Right ventricle myocardium inferior (tissue), 1 donor: ENCODE measurements at regions not wholly inside any gene's neighbourhood (a gene's known extent, or its start where the extent isn't known, plus 50 kb on each side); places are given as distances from the start of the nearest gene placed in this dataset.

Experiments used
- ATAC-seq: fragments of 200-7000 bp; cut with Tn5 transposase; one replicate; pipeline ENCODE4 v1.9.1; 2020; ENCODE audit warnings: mild to moderate bottlenecking, moderate library complexity
- DNase-seq: peaks from one replicate; pipeline ENCODE4 v3.0.0; 2021; ENCODE audit errors: missing footprints
- intact Hi-C: fragments of 100-400 bp; cut with DNase I; formaldehyde crosslinking; loops from one replicate; pipeline ENCODE4 v1.11.0; 2022
- donor health status: DM: no; HTN: yes; CAD: no; lungs with severe emphysema.

- ATAC-seq = no peak
- intact Hi-C loops = no loop called here
- DNase-seq = no peak
Measured at GRCh38 chr9:71254592-71255277, 133.3 kb upstream of the TRPM3 start.

DNA sequence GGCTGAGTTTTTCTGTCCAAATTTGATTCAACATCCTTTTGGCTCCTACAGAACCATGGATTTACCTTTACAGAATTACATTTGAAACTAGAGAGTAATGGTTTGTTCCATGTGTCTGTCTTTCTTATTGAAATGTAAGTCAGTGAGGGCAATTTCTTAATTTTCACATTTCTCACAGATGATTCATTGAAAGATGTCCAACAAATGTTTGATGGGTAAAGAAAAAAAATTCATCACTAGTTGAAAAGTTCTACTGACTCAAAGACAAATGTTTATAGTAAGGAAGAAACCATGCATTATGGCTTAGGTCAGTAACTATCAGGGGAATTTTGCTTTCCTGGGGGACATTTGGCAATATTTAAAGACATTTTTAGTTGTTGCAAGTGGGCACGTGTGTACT lies 131.6 kb upstream of the TRPM3 start:
- no peak for ATAC-seq
- DNase-seq = no peak
- intact Hi-C loops = no loop called here

- ATAC-seq (no peak), DNase-seq (no peak)
- intact Hi-C loops = no loop called here
Measured at GRCh38 chr9:71250581-71250980, 129.2 kb upstream of the TRPM3 start.

GRCh38 chr9:71249729-71250317 lies 128.4 kb upstream of the TRPM3 start:
- ATAC-seq (no peak), DNase-seq (no peak)
- intact Hi-C loops = loop anchor here (2.0 to 10.0 kb wide), 2 partner anchors 325 to 611 kb away; no protein-coding TSS in a partner anchor

- intact Hi-C loops = loop anchor here (10.0 kb wide), 1 partner anchor 321 kb away; no protein-coding TSS in a partner anchor
- DNase-seq (no peak), ATAC-seq (no peak)
Measured at GRCh38 chr9:71245651-71246050, 124.2 kb upstream of the TRPM3 start.

GRCh38 chr9:71243951-71244350 lies 122.5 kb upstream of the TRPM3 start:
- ATAC-seq (no peak), DNase-seq (no peak)
- intact Hi-C loops = loop anchor here (10.0 kb wide), 1 partner anchor 319 kb away; no protein-coding TSS in a partner anchor

DNA sequence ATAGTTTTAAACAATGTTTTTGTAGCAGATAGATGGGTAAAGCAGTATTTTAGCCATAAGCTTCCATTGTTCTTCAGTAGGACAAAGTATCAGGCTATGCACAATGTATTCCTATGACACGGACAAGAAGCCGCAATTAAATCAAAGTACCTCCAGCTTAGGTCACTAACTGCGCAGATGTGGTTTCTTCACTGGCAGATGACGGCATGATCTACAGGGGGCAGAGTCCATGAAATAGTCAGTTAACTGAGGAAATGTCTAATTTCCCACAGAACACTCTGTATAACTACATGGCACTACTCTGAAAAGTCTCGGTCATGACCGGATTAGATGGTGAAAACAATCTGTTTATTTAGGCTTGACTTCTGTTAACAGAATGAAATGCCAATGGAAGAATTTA lies 120.7 kb upstream of the TRPM3 start:
- DNase-seq = no peak
- no peak for ATAC-seq
- intact Hi-C loops = loop anchor here (10.0 kb wide), 1 partner anchor 317 kb away; no protein-coding TSS in a partner anchor

- ATAC-seq = no peak
- no peak for DNase-seq
- intact Hi-C loops = no loop called here
Measured at GRCh38 chr9:71237051-71237450, 115.6 kb upstream of the TRPM3 start.

DNA sequence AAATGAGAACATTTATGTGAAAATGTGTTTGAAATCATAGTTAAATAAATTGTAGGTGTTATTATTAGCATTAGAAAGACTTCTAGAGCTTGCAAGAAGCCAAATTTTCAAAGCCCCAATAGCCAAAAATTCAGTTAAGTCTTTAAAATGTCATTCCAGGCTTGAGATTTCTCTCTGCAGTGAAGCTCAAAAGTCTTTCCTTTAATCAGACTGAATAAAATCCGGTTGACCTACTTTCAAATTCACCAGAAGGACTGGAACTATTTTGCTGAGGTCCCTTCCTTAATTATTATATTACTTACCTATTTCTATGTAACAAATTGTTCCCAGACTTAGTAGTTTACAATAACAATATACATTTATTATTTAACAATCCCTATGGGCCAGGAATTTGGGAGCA lies 112.2 kb upstream of the TRPM3 start:
- intact Hi-C loops = no loop called here
- ATAC-seq (no peak), DNase-seq (no peak)

GRCh38 chr9:71223953-71224538 lies 102.6 kb upstream of the TRPM3 start:
- intact Hi-C loops = no loop called here
- ATAC-seq = no peak

GRCh38 chr9:71218774-71219173 lies 97.4 kb upstream of the TRPM3 start:
- ATAC-seq = no peak
- no peak for DNase-seq
- intact Hi-C loops = no loop called here

More at GRCh38 chr9:71223953-71224538, 102.6 kb upstream of the TRPM3 start:
- DNase-seq = no peak

DNA sequence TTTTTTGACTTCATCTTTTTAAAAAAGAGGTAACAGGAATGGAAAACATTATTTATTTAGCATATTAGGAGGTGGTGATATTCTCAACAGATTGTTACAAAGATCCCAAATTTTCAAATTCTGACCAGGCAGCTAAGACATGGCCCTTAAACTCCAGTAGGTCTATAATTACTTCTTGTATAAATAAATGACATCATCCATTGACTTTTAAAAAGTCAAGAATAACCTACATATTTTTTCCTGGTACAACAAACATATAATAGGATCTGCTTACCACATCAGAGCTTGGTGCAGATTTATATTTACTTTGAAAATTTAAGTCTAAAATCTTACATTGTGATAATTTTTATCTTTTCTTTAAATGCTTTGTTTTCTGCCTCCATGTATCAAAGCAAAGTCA lies 92.2 kb upstream of the TRPM3 start:
- DNase-seq (no peak), ATAC-seq (no peak)
- intact Hi-C loops = no loop called here

DNA sequence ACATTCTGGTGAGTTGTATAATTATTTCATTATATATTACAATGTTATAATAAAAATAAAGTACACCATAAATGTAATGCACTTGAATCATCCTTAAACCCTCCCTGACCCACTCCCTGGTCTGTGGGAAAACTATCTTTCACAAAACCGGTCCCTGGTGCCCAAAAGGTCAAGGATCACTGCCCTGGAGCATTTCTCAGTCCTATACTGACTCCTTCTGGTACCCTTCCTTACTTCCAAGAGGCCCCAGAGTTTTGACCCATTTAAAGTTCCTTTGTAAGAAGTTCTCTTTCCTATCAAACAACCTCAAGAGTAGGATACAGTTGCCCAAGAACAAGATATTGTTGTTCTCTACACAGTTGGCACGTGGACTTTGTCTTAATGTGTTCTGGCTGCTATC lies 88.9 kb upstream of the TRPM3 start:
- DNase-seq (no peak), ATAC-seq (no peak)
- intact Hi-C loops = no loop called here

DNA sequence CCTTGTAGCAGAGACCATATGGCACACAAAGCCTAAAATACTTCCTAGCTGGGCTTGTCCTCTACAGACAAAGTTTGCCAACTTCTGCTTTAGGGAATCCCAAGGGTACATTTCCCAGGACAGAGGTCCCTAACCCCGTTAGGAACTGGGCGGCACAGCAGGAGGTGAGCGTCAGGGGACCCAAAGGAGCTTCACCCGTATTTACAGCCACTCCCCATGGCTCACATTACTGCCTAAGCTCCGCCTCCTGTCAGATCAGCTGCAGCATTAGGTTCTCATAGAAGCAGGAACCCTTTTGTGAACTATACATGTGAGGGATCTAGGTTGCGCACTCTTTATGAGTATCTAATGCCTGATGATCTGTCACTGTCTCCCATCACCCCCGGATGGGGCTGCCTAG lies 88.5 kb upstream of the TRPM3 start:
- no peak for ATAC-seq
- DNase-seq = no peak
- intact Hi-C loops = no loop called here

DNA sequence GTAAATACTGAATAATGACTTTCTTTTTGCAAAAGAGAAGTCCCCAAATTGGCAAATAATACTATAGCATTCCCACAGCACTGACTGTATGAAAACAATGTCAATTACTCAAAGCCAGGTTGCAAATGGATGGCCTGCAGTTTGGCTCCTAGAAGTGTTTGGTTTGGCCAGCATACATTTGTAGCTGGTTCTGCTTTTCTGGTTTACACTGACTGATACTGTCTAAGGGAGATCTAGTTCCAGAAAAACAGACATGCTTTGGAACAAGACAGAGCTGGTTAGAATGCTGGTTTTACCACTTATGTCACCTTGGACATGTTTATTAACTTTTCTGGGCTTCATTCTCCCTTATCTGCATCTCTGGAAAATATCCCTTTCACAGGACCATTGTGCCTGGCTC lies 81.5 kb upstream of the TRPM3 start:
- intact Hi-C loops = no loop called here
- ATAC-seq = no peak
- no peak for DNase-seq

DNA sequence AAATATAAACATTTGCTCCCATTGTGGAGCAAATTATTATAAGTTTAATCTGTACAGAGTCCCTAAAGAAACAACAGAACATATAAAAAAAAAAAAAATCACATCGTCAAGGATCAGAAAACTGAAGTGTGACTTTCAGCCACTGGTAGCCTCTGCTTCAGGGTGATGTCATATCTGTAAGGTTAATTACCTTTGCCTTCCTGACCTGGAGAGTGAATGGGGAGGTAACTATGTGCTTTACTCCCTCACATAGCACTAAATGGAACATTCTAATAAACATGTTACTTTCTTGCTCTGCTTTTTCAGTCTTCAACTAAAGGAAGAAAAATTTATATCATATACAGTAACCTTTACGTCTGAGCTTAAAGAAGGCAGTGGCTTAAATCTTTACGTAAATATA lies 70.3 kb upstream of the TRPM3 start:
- DNase-seq = no peak
- ATAC-seq = no peak
- intact Hi-C loops = no loop called here

DNA sequence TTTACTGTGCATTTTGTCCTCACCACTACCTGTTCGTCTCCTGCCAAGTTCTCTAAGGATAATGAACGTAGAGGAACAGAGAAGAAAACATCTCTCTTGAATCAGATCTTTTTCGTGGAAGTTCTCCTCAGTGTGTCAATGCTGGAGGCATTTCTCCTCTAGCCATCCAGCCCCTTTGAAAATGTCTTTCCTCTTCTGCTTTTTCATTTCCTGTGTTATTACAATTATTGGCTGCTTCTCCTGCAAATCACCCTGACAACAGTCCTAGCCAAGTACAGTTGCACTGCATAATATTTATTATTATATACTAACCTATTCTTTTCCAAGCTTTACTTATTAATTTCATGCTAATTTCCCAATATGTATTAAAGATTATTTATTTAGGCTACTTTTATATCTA lies 61.8 kb upstream of the TRPM3 start:
- intact Hi-C loops = no loop called here
- ATAC-seq (no peak), DNase-seq (no peak)

DNA sequence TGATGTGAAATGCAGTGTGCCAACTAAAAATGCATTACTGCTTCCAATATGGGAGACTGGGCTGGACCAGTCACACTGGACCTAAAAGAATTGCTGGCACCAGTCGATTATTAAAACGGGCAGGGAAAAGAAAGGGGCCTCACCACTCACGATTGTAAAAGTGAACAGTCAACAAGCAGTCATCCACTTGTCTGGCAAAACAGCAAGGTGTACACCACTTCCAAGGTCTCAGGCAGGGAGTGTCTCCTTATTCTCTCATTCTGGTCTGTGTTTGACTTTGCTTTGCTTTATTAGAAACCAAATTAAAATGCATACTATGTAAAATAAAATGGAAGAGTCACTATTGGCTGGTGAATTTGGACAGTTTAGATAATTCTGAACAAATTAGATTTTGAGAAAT lies 57.8 kb upstream of the TRPM3 start:
- ATAC-seq (no peak), DNase-seq (no peak)

DNA sequence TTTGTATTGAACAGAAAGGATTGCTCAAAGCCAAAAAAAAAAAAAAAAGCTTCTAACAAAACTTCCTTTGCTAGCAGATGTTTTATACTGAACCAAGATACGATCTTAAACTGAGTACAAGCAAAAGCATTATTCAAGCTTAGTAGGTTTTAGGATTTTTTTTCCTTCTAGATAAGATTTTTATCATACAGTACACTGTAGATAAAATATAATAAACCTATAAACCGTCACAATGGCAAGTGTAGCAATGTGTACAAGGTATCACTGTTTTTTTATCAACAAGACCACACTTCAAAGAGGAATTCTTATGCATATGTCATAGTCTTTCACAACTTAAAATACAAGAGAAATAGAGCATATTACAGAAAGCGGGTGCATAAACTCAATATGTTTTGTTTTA lies 56.5 kb upstream of the TRPM3 start:
- ATAC-seq = no peak
- intact Hi-C loops = no loop called here
- DNase-seq = no peak

More for the DNA sequence above, 57.8 kb upstream of the TRPM3 start:
- intact Hi-C loops = no loop called here

DNA sequence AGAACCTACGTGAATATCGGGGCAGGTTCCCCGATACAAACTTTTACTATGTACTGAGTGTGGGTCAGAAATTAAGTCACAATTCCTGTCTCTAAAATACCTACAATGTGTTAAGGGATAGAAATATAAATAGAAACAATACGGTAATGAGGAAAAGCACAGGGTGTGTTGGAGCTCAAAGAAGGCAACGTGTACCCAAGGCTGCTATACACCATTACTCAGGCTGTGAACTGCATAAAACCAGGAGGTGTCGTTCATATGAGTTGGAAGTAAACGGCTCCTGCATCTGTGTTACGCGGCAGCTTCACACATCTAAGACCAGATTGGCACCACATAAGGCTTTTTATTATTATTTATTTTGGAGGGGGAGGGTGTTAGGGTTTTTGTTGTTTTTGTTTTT lies 50.1 kb upstream of the TRPM3 start:
- intact Hi-C loops = no loop called here
- ATAC-seq (no peak), DNase-seq (no peak)
